Stomach (tissue), 4 donors: ENCODE measurements at regions not wholly inside any gene's neighbourhood (a gene's known extent, or its start where the extent isn't known, plus 50 kb on each side); places are given as distances from the start of the nearest gene placed in this dataset.
"Not testable (repeated sequence)": the region's sequence is repeated elsewhere in the genome, so short reads cannot be mapped to it uniquely, and the experiment has no call there.

Experiments used
- CTCF ChIP-seq, 7 experiments: fragments of 450-650 bp in 4 of 7; fragments of 200-600 bp in 3 of 7; sonication (generic) in 3 of 7; IDR thresholded peaks; one replicate each; pipeline ENCODE4 v1.5.1; 2016 to 2019; ENCODE audit warnings: antibody characterized with exemption in 7 of 7, control low read depth in 2 of 7, mild to moderate bottlenecking in 1 of 7
- POLR2A ChIP-seq, 4 donors: fragments of 450-650 bp; IDR thresholded peaks; one replicate each; pipeline ENCODE4 v1.6.1; 2016; ENCODE audit warnings: antibody characterized with exemption in 4 of 4, control low read depth in 2 of 4, mild to moderate bottlenecking in 1 of 4, moderate library complexity in 1 of 4

GRCh38 chr1:149368337-149368736 lies 106.5 kb upstream of the NBPF19 start:
- TF ChIP-seq CTCF, POLR2A (IDR thresholded peaks at IDR 0.05): not testable (repeated sequence)
